OCI-LY1 (cell line): ENCODE measurements at regions not wholly inside any gene's neighbourhood (a gene's known extent, or its start where the extent isn't known, plus 50 kb on each side); places are given as distances from the start of the nearest gene placed in this dataset.

Experiments
- CTCF ChIP-seq: fragments of 200-600 bp; sonication (generic), shearing (Covaris generic); IDR thresholded peaks from 2 replicates; pipeline ENCODE4 v1.5.1; 2017; ENCODE audit warnings: mild to moderate bottlenecking, antibody characterized with exemption, low read length, moderate library complexity, mixed read lengths
- EZH2 ChIP-seq: fragments of 200-600 bp; sonication (generic), shearing (Covaris generic); IDR thresholded peaks from 2 replicates; pipeline ENCODE4 v1.8.0; 2017; ENCODE audit warnings: borderline replicate concordance, mixed run types, mild to moderate bottlenecking, antibody characterized with exemption, low read length, moderate library complexity, mixed read lengths

- TF ChIP-seq EZH2 (no peak), CTCF (no peak)
Measured at GRCh38 chr13:69204620-69205019, 903.0 kb upstream of the ATXN8OS start.
